OCI-LY1 (cell line): ENCODE measurements at regions not wholly inside any gene's neighbourhood (a gene's known extent, or its start where the extent isn't known, plus 50 kb on each side); places are given as distances from the start of the nearest gene placed in this dataset.

ENCODE experiments used
- H2AFZ ChIP-seq: fragments of 200-600 bp; sonication (generic), shearing (Covaris generic); 2 replicates; pipeline ENCODE4 v1.6.0; 2014; ENCODE audit warnings: antibody characterized with exemption, mild to moderate bottlenecking, low read length
- H3F3A ChIP-seq: fragments of 200-600 bp; sonication (generic), shearing (Covaris generic); 2 replicates; pipeline ENCODE4 v1.6.0; 2014; ENCODE audit warnings: mild to moderate bottlenecking, antibody characterized with exemption, low read length, moderate library complexity; ENCODE audit not compliant: insufficient read depth
- H3K27ac ChIP-seq: fragments of 200-600 bp; sonication (generic); 2 replicates; pipeline ENCODE4 v1.5.1; 2014; ENCODE audit warnings: low read length, mixed run types, mild to moderate bottlenecking, low read depth; ENCODE audit not compliant: poor library complexity, severe bottlenecking
- H3K27me3 ChIP-seq: fragments of 200-600 bp; sonication (generic); 2 replicates; pipeline ENCODE4 v1.6.0; 2014; ENCODE audit warnings: antibody characterized with exemption, mild to moderate bottlenecking, low read length, moderate library complexity; ENCODE audit not compliant: insufficient read depth
- H3K36me3 ChIP-seq: fragments of 200-600 bp; sonication (generic); 2 replicates; pipeline ENCODE4 v1.6.1; 2014; ENCODE audit warnings: mild to moderate bottlenecking, antibody characterized with exemption, low read length, moderate library complexity, mixed read lengths; ENCODE audit not compliant: insufficient read depth
- H3K4me1 ChIP-seq: fragments of 200-600 bp; sonication (generic); 2 replicates; pipeline ENCODE4 v1.5.1; 2014; ENCODE audit warnings: mild to moderate bottlenecking, low read length, moderate library complexity; ENCODE audit not compliant: insufficient read depth, severe bottlenecking
- H3K4me2 ChIP-seq: fragments of 200-600 bp; sonication (generic), shearing (Covaris generic); 2 replicates; pipeline ENCODE4 v1.6.1; 2014; ENCODE audit warnings: low read length
- H3K4me3 ChIP-seq: fragments of 200-600 bp; sonication (generic); 2 replicates; pipeline ENCODE4 v1.5.1; 2014; ENCODE audit warnings: low read length, low read depth, mild to moderate bottlenecking, mixed read lengths; ENCODE audit not compliant: poor library complexity, severe bottlenecking
- H3K79me2 ChIP-seq: fragments of 200-600 bp; shearing (Covaris generic); 2 replicates; pipeline ENCODE4 v1.6.1; 2016; ENCODE audit warnings: mixed run types, low read length, mixed read lengths; ENCODE audit not compliant: insufficient read depth
- H3K9ac ChIP-seq: fragments of 200-600 bp; sonication (generic), shearing (Covaris generic); 2 replicates; pipeline ENCODE4 v1.6.1; 2014; ENCODE audit warnings: mild to moderate bottlenecking, low read length, mixed read lengths
- H3K9me2 ChIP-seq: fragments of 200-600 bp; sonication (generic), shearing (Covaris generic); 2 replicates; pipeline ENCODE4 v1.6.1; 2014; ENCODE audit warnings: low read depth, mild to moderate bottlenecking, low read length, mixed read lengths
- H3K9me3 ChIP-seq: fragments of 200-600 bp; shearing (Covaris generic); 2 replicates; pipeline ENCODE4 v1.6.1; 2014; ENCODE audit warnings: low read length, mixed read lengths
- H4K20me1 ChIP-seq: fragments of 200-600 bp; sonication (generic), shearing (Covaris generic); 2 replicates; pipeline ENCODE4 v1.6.0; 2016; ENCODE audit warnings: mild to moderate bottlenecking, low read length; ENCODE audit not compliant: insufficient read depth
- EZH2 ChIP-seq: fragments of 200-600 bp; sonication (generic), shearing (Covaris generic); IDR thresholded peaks from 2 replicates; pipeline ENCODE4 v1.8.0; 2017; ENCODE audit warnings: borderline replicate concordance, mixed run types, mild to moderate bottlenecking, antibody characterized with exemption, low read length, moderate library complexity, mixed read lengths
- TF ChIP-seq, protein P1 (sequence below): fragments of 200-600 bp; sonication (generic), shearing (Covaris generic); IDR thresholded peaks from 2 replicates; pipeline ENCODE4 v1.5.1; 2017; ENCODE audit warnings: mild to moderate bottlenecking, antibody characterized with exemption, low read length, moderate library complexity, mixed read lengths

DNA sequence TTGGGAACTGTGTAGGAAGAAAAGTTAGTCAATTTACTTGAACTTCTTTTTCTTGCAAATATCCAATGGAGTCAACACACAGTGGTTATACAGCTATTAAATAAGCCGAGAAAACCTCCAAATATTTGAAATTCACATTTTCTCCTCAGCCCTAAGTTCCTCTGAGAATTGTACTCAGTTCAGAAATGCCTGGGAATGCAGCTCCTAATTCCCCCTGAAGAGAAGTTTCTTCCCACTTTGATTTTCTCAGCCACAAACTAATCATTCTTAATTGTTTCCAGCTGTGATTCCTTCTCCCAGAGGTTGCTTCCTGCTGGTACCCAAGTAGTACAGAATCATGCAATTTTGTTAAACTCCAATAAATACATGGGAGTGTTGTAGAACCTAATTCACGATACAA, 246.1 kb upstream of the MIR17HG start:
- no peak overlapping the region for H3K4me3 ChIP-seq
- no peaks in the 10 kb centered on the region for H3K4me1 ChIP-seq
- H3K9ac ChIP-seq, result no peak overlapping the region
- no peak overlapping the region for H3K4me2 ChIP-seq
- no peaks in the 10 kb centered on the region for H3F3A ChIP-seq
- no peak overlapping the region for H3K27ac ChIP-seq
- H3K9me3 ChIP-seq, result no peaks in the 10 kb centered on the region
- TF ChIP-seq, protein P1, sequence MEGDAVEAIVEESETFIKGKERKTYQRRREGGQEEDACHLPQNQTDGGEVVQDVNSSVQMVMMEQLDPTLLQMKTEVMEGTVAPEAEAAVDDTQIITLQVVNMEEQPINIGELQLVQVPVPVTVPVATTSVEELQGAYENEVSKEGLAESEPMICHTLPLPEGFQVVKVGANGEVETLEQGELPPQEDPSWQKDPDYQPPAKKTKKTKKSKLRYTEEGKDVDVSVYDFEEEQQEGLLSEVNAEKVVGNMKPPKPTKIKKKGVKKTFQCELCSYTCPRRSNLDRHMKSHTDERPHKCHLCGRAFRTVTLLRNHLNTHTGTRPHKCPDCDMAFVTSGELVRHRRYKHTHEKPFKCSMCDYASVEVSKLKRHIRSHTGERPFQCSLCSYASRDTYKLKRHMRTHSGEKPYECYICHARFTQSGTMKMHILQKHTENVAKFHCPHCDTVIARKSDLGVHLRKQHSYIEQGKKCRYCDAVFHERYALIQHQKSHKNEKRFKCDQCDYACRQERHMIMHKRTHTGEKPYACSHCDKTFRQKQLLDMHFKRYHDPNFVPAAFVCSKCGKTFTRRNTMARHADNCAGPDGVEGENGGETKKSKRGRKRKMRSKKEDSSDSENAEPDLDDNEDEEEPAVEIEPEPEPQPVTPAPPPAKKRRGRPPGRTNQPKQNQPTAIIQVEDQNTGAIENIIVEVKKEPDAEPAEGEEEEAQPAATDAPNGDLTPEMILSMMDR, result no peak
- TF ChIP-seq EZH2, result no peak
- H3K9me2 ChIP-seq, result no peaks in the 10 kb centered on the region
- no peaks in the 10 kb centered on the region for H4K20me1 ChIP-seq
- H3K36me3 ChIP-seq, result no peaks in the 10 kb centered on the region
- H3K79me2 ChIP-seq, result no peaks in the 10 kb centered on the region
- no peak overlapping the region for H2AFZ ChIP-seq
- no peaks in the 10 kb centered on the region for H3K27me3 ChIP-seq

DNA sequence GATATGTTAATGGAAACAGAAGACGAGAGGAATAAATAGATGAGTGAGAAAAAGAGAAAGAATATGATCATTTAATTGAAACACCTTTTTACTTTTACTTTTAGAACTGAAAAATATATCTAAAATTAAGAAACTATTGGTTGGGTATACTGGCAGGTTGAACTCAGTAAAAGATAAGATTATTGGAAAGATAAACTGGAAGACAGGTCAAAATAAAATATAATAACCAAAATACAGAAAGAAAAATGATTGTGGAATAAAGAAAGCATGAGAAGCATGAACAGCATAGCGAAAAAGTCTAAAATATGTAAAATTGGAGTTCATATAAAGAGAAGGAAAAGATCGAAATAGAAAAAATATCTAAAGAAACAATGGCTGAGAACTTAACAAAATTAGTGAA, 242.2 kb upstream of the MIR17HG start:
- Histone ChIP-seq H3K4me1 (no peaks in the 10 kb centered on the region), H3K4me3 (no peak overlapping the region), H3K9ac (no peak overlapping the region)

DNA sequence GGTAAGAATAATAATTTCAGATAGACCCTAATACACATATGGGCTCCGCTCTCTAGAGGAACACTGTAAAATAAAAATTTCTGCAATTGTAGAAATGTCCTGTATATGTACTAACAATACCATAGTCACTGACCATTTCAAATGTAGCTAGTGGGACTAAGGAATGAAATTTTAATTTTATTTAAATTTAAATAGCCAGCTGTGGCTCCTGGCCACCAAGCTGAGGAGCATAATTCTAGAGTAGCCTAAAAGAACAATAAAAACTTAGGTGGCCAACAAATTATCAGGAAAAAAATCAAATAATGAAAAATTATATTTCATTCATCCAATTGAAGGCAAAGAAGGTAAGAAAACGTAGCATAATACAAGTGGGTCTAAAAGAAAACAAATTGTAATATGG, 240.9 kb upstream of the MIR17HG start:
- H3K9me3 ChIP-seq, result no peaks in the 10 kb centered on the region
- no peak overlapping the region for H3K27ac ChIP-seq
- H2AFZ ChIP-seq, result no peak overlapping the region
- no peaks in the 10 kb centered on the region for H3K9me2 ChIP-seq
- H3K27me3 ChIP-seq, result no peaks in the 10 kb centered on the region
- no peak overlapping the region for H3K9ac ChIP-seq
- no peak for TF ChIP-seq EZH2
- TF ChIP-seq, protein P1, result no peak
- no peak overlapping the region for H3K4me2 ChIP-seq
- H3K4me1 ChIP-seq, result no peaks in the 10 kb centered on the region
- no peaks in the 10 kb centered on the region for H4K20me1 ChIP-seq
- no peaks in the 10 kb centered on the region for H3K36me3 ChIP-seq
- H3K79me2 ChIP-seq, result no peaks in the 10 kb centered on the region
- no peaks in the 10 kb centered on the region for H3F3A ChIP-seq
- H3K4me3 ChIP-seq, result no peak overlapping the region

More for the DNA sequence above, 242.2 kb upstream of the MIR17HG start:
- no peaks in the 10 kb centered on the region for H3K9me3 ChIP-seq
- H3K4me2 ChIP-seq, result no peak overlapping the region
- H3K9me2 ChIP-seq, result no peaks in the 10 kb centered on the region
- no peak overlapping the region for H3K27ac ChIP-seq
- no peaks in the 10 kb centered on the region for H3K36me3 ChIP-seq
- H4K20me1 ChIP-seq, result no peaks in the 10 kb centered on the region
- H2AFZ ChIP-seq, result no peak overlapping the region
- no peaks in the 10 kb centered on the region for H3K79me2 ChIP-seq
- H3F3A ChIP-seq, result no peaks in the 10 kb centered on the region
- no peaks in the 10 kb centered on the region for H3K27me3 ChIP-seq
- TF ChIP-seq, protein P1, result no peak
- TF ChIP-seq EZH2, result no peak
